H1 (cell line): ENCODE measurements at regions not wholly inside any gene's neighbourhood (a gene's known extent, or its start where the extent isn't known, plus 50 kb on each side); places are given as distances from the start of the nearest gene placed in this dataset.

Source experiments
- CBX8 ChIP-seq: fragments of 300-800, 300-1000 bp; sonication (generic); IDR thresholded peaks from 2 replicates; pipeline ENCODE4 v1.7.1; 2016; ENCODE audit warnings: low read depth, low read length, borderline replicate concordance
- NRF1 ChIP-seq: IDR thresholded peaks from 2 replicates; pipeline ENCODE4 v1.6.1; 2011; ENCODE audit warnings: mild to moderate bottlenecking, low read depth, low read length, improper control_type of control experiment
- RNF2 ChIP-seq: fragments of 200-900, 300-1000 bp; sonication (generic); IDR thresholded peaks from 2 replicates; pipeline ENCODE4 v1.7.1; 2016; ENCODE audit warnings: borderline replicate concordance, low read depth, mild to moderate bottlenecking, antibody characterized with exemption, low read length; ENCODE audit not compliant: poor library complexity, severe bottlenecking; ENCODE audit errors: missing control alignments
- TAF1 ChIP-seq: IDR thresholded peaks from 2 replicates; pipeline ENCODE4 v1.6.1; 2011; ENCODE audit warnings: mild to moderate bottlenecking, low read depth, low read length
- TAF7 ChIP-seq: optimal IDR thresholded peaks from 2 replicates; pipeline ENCODE3; 2011; ENCODE audit warnings: low read depth, mild to moderate bottlenecking, inconsistent platforms, low read length, moderate library complexity, borderline replicate concordance
- TCF12 ChIP-seq: IDR thresholded peaks from 2 replicates; pipeline ENCODE4 v1.6.1; 2011; ENCODE audit warnings: low read depth, mild to moderate bottlenecking, low read length

- no peak for TF ChIP-seq CBX8
- TF ChIP-seq RNF2 = no peak
- TF ChIP-seq TAF7 = no peak
- TF ChIP-seq TCF12 = no peak
- no peak for TF ChIP-seq TAF1
- TF ChIP-seq NRF1 = no peak
Measured at GRCh38 chrX:83185010-83185409, 323.1 kb upstream of the POU3F4 start (continued).
